Mucosa of descending colon (tissue), 3 donors: ENCODE measurements at regions not wholly inside any gene's neighbourhood (a gene's known extent, or its start where the extent isn't known, plus 50 kb on each side); places are given as distances from the start of the nearest gene placed in this dataset.

Source experiments
- ATAC-seq: fragments of 200-7000 bp; cut with Tn5 transposase; one replicate; pipeline ENCODE4 v1.9.1; 2020; ENCODE audit warnings: mild to moderate bottlenecking, moderate library complexity
- DNase-seq, 3 donors: peaks; one replicate each; pipeline ENCODE4 v3.0.0-alpha.2; 2020
- H3K36me3 ChIP-seq: fragments of 200-600 bp; one replicate; pipeline ENCODE4 v1.8.0; 2021; ENCODE audit warnings: low read depth, mild to moderate bottlenecking
- H3K4me1 ChIP-seq: fragments of 200-600 bp; one replicate; pipeline ENCODE4 v1.8.0; 2021; ENCODE audit warnings: low read depth, mild to moderate bottlenecking
- H3K4me3 ChIP-seq: fragments of 200-600 bp; one replicate; pipeline ENCODE4 v1.8.0; 2021; ENCODE audit warnings: mild to moderate bottlenecking
- H3K9me3 ChIP-seq: fragments of 200-600 bp; one replicate; pipeline ENCODE4 v1.8.0; 2021; ENCODE audit warnings: mild to moderate bottlenecking
- intact Hi-C, 2 donors: fragments of 100-400 bp; cut with DNase I in 1 of 2; cut with micrococcal nuclease in 1 of 2; formaldehyde crosslinking; loops; one replicate each; pipeline versions ENCODE4 v1.11.0 to v1.11.1; 2022; cut with DNase I, micrococcal nuclease
- TF ChIP-seq, protein P1 (sequence below): fragments of 200-600 bp; IDR thresholded peaks from one replicate; pipeline ENCODE4 v1.8.0; 2022; ENCODE audit warnings: antibody characterized with exemption, mild to moderate bottlenecking
- donor health status: DM: no; HTN: no; CAD: no; lungs with moderate emphysema.
- donor health status: DM: no; HTN: no; CAD: no.
- donor health status: DM: no; HTN: yes; CAD: no.

DNA sequence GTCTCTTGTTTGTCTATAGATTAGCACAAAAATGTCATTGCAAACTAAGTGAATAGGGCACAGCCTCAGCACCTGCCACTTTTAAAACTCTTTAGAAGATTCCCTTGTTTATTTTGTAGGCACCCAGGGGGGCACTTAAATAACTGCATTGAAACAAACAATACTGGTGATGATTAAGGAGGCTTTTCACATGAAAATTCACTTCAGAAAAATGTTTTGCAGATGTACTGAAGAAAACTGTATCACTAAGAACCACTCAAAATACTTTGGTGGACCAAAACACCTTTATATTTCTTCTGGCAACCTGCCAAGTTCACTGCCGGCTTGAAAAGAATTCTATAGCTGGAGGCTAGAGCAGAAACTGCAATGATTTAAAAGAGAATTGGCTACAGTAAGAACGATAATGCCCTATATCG lies 281.5 kb downstream of the TOX3 start:
- DNase-seq (no peak), ATAC-seq (no peak)
- TF ChIP-seq, protein P1, sequence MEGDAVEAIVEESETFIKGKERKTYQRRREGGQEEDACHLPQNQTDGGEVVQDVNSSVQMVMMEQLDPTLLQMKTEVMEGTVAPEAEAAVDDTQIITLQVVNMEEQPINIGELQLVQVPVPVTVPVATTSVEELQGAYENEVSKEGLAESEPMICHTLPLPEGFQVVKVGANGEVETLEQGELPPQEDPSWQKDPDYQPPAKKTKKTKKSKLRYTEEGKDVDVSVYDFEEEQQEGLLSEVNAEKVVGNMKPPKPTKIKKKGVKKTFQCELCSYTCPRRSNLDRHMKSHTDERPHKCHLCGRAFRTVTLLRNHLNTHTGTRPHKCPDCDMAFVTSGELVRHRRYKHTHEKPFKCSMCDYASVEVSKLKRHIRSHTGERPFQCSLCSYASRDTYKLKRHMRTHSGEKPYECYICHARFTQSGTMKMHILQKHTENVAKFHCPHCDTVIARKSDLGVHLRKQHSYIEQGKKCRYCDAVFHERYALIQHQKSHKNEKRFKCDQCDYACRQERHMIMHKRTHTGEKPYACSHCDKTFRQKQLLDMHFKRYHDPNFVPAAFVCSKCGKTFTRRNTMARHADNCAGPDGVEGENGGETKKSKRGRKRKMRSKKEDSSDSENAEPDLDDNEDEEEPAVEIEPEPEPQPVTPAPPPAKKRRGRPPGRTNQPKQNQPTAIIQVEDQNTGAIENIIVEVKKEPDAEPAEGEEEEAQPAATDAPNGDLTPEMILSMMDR: no peak
- Histone ChIP-seq H3K36me3 (no peaks in the 10 kb centered on the region), H3K9me3 (no peaks in the 10 kb centered on the region), H3K4me3 (no peak overlapping the region), H3K4me1 (no peaks in the 10 kb centered on the region)
- intact Hi-C loops: no loop called here

- Histone ChIP-seq H3K36me3 (no peaks in the 10 kb centered on the region), H3K4me3 (no peak overlapping the region), H3K4me1 (no peaks in the 10 kb centered on the region), H3K9me3 (no peaks in the 10 kb centered on the region)
- TF ChIP-seq, protein P1: no peak
- ATAC-seq (no peak), DNase-seq (no peak)
- intact Hi-C loops: no loop called here
These were observed 289.4 kb downstream of the TOX3 start for GRCh38 chr16:52257534-52257933.

GRCh38 chr16:52256310-52257078 lies 290.4 kb downstream of the TOX3 start:
- H3K9me3 ChIP-seq: no peaks in the 10 kb centered on the region
- TF ChIP-seq, protein P1: no peak
- ATAC-seq (no peak), DNase-seq (no peak)
- H3K36me3 ChIP-seq: no peaks in the 10 kb centered on the region
- intact Hi-C loops: no loop called here
- H3K4me1 ChIP-seq: no peaks in the 10 kb centered on the region
- H3K4me3 ChIP-seq: no peak overlapping the region

- DNase-seq (no peak), ATAC-seq (no peak)
- no peaks in the 10 kb centered on the region for H3K4me1 ChIP-seq
- H3K9me3 ChIP-seq: no peaks in the 10 kb centered on the region
- intact Hi-C loops: no loop called here
- H3K4me3 ChIP-seq: no peak overlapping the region
- TF ChIP-seq, protein P1: no peak
- H3K36me3 ChIP-seq: no peaks in the 10 kb centered on the region
These were observed 292.2 kb downstream of the TOX3 start for GRCh38 chr16:52254746-52255145.

- Histone ChIP-seq H3K4me1 (no peaks in the 10 kb centered on the region), H3K36me3 (no peaks in the 10 kb centered on the region), H3K4me3 (no peak overlapping the region), H3K9me3 (peaks cover under 1% of the 10 kb centered on the region)
- intact Hi-C loops: no loop called here
- DNase-seq (no peak), ATAC-seq (no peak)
- TF ChIP-seq, protein P1: no peak
These were observed 294.3 kb downstream of the TOX3 start for GRCh38 chr16:52252680-52253079.

DNA sequence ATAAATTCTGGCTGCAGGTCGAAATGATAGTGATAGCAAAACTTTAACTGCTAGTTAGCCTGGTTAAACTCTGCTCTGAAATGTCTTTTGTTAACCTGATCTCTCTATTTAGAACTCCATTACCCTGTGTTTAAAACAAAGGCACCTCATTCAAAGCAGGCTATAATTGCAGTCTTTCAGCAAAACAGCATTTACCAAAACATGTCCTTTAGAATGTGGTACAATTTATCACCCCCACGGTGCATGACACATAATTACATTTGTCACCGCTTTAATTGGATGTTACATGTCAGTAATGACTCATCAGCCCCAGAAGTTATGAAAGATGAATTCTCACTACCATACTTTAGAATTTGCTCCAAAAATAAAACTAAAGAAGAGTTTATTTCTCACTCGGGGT lies 295.4 kb downstream of the TOX3 start:
- Histone ChIP-seq H3K4me3 (no peak overlapping the region), H3K4me1 (no peaks in the 10 kb centered on the region), H3K9me3 (peaks cover 5% of the 10 kb centered on the region), H3K36me3 (no peaks in the 10 kb centered on the region)
- TF ChIP-seq, protein P1: no peak
- intact Hi-C loops: no loop called here
- DNase-seq (no peak), ATAC-seq (no peak)
